Daoy (cell line): ENCODE measurements at regions not wholly inside any gene's neighbourhood (a gene's known extent, or its start where the extent isn't known, plus 50 kb on each side); places are given as distances from the start of the nearest gene placed in this dataset.
"Not testable (repeated sequence)": the region's sequence is repeated elsewhere in the genome, so short reads cannot be mapped to it uniquely, and the experiment has no call there.

Experiments
- DNase-seq: peaks from one replicate; pipeline ENCODE4 v3.0.0-alpha.2; 2015; ENCODE audit warnings: low read depth

DNA sequence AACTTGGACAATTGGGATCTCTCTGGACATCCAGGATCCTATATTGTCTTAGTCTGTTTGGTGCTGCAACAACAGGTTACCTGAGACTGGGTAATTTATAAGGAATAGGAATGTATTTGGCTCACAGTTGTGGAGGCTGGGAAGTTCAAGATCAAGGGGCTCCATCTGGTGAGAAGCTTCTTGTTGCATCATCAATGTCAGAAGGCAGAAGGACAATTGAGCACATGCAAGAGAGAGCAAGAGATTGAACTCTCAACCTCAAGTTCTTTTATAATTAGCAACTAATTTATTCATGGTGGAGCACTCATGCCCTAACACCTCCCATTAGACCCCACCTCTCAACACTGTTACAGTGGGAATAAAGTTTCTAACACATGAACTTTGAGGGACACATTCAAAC, 124.7 kb upstream of the ETV3 start:
- DNase-seq, result no peak

DNA sequence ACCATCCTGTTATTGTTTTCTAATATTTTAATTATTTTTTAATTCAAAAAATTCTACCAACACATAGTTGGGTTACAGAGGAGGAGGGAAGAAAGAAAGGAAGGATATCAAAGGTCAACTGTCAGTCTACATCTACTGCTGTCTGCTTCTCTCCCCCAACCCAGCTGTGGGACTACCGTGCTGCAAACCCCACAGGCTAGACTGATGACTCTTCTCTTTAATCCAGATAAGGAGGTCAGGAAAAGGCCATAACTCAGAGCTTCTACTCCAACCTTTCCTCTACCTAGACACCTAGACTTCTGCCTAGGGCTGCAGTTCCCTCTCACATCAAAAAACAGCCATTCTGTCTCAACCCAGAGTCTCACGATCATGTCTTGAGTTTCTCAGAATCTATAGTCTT, 124.2 kb upstream of the ETV3 start:
- no peak for DNase-seq

- not testable (repeated sequence) for DNase-seq
Observed at GRCh38 chr1:157255891-157256290, 117.7 kb upstream of the ETV3 start.

DNA sequence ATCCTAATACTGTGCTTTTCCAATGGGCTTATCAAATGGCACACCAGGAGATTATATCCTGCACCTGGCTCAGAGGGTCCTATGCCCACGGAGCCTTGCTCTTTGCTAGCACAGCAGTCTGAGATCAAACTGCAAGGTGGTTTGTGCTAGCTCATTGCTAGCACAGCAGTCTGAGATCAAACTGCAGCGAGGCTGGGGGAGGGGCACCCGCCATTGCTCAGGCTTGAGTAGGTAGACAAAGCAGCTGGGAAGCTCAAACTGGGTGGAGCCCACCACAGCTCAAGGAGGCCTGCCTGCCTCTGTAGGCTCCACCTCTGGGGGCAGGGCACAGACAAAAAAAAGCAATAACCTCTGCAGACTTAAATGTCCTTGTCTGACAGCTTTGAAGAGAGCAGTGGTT, 116.0 kb upstream of the ETV3 start:
- not testable (repeated sequence) for DNase-seq

- no peak for DNase-seq
Observed at GRCh38 chr1:157252473-157252872, 114.3 kb upstream of the ETV3 start.

GRCh38 chr1:157249739-157250138, 111.5 kb upstream of the ETV3 start:
- no peak for DNase-seq

DNA sequence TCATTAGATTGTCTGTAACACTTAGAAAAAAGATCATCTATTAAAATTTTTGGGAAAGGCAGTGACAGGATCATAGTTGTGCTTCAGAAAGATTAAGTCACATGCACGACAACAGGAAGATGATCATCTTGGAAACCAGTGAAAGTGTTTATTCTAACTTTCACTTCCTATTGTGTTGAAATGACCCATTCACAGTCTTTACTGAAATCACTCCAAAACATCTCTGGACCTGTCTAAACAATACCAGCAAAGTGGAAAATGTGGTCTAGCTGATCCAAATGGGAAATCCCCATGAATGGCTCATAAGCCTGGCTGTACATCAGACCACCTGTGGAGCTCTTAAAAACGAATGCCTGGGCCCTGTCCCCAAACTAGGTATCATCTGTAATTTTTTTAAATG, 111.1 kb upstream of the ETV3 start:
- DNase-seq, result no peak

GRCh38 chr1:157247764-157248049, 109.5 kb upstream of the ETV3 start:
- DNase-seq, result not testable (repeated sequence)

DNA sequence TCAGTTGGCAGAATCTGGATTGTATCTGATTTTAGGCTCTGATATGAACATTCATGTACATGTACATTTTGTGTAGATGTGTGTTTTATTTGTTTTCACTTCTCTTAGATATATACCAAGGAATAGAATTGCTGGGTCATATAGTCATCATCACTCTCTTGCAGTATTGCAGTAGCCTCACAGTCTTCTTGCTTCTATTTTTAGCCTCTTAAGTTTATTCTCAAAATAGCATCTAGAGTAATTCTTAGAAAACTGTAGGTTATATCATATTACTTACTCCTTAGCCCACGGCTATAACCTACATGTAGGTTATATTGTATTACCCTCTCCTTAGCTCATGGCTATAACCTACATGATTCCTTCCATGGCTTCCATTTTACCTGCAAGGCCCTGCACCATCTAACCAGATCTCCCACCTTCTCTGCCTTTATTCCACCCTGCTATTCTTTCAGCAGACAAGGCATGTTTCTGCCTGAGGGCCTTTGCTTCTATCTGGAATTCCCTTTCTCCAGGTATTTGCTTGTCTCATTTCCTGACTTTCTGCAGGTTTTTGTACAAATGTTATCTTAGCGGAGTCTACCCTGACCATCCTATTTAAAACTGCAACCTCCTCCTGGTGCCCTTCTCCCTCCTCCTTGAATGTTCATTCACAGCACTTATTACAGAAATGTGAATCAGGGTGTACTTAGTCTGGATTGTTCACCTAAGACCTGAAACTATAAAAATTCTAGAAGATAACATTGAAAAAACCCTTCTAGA, 109.0 kb upstream of the ETV3 start:
- DNase-seq, result no peak

GRCh38 chr1:157245823-157246222, 107.6 kb upstream of the ETV3 start:
- DNase-seq, result no peak

- DNase-seq, result no peak
Observed at GRCh38 chr1:157241185-157241538, 103.0 kb upstream of the ETV3 start.

GRCh38 chr1:157240495-157241184, 102.4 kb upstream of the ETV3 start:
- DNase-seq, result no peak

DNA sequence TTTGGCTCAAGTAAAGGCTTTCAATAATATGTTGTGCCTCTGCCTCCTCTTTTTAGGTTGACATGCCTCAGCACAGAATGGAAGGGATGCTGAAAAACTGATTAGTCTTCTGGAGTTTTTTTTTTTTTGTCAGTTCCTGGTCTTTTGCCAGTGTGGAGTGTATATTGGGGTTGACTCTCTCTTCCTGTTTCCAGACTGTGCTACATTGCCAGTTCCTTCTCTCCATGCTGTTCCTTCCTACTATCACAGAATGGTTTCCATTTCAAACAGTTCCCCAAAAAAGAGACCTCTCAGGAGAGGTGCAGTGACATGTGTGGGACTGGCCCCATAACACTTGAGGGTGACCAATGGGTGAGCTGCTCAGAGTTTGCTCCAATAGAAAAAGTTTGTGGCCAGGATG, 101.7 kb upstream of the ETV3 start:
- DNase-seq, result no peak

DNA sequence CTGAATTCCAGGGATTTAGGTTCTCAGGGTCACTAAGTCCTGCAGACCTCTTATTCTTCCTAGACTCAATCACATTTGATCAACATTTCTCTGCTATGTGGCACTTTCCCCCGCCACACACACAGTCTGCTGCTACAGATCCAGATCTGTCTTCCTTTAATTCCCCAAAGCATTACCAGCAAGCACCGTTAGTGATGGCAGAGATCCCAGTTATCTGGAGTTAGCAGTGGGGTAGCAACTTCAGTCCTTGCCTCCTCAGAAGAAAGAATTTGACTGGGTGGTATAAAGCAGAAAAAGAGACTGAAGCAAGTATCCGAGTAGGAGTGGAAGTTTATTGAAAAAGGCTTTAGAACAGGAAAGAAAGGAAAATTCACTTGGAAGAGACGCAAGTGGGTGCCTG, 100.4 kb upstream of the ETV3 start:
- no peak for DNase-seq

DNA sequence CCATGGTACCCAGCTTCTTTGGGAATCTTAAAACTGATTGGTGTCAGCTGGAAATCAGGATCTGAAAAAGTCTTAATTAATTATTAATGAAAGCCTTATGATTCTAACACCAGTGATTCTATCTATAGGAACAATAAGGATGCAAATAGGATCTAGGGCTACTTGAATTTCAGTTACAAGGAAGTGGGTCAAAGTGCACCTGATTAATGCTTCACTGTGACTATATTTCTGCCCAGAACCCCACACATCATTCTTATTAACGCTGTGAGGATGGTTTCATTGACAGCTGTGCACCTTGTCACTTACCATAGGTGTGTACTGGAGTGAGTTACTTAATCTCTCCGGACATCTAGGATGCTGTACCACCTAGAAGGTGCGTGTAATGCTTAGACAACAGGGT, 99.8 kb upstream of the ETV3 start:
- no peak for DNase-seq

DNA sequence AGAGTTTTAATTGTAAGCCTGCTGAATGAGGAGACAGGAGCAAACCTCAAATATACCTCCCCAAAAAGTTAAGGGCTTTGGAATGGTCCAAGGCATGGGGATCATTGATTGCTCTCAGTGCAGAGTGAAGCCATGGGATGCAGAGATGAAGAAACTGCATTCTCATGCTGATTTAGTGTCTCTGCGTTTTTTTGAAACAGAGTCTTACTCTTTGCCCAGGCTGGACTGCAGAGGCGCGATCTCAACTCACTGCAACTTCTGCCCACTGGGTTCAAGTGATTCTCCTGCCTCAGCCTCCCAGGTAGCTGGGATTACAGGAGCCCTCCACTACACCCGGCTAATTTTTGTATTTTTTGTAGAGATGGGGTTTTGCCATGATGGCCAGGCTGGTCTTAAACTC, 99.3 kb upstream of the ETV3 start:
- no peak for DNase-seq

- no peak for DNase-seq
Observed at GRCh38 chr1:157236072-157236471, 97.9 kb upstream of the ETV3 start.

- no peak for DNase-seq
Observed at GRCh38 chr1:157235307-157235706, 97.1 kb upstream of the ETV3 start.

- no peak for DNase-seq
Observed at GRCh38 chr1:157234705-157235273, 96.6 kb upstream of the ETV3 start.

GRCh38 chr1:157233131-157233530, 94.9 kb upstream of the ETV3 start:
- DNase-seq, result no peak

DNA sequence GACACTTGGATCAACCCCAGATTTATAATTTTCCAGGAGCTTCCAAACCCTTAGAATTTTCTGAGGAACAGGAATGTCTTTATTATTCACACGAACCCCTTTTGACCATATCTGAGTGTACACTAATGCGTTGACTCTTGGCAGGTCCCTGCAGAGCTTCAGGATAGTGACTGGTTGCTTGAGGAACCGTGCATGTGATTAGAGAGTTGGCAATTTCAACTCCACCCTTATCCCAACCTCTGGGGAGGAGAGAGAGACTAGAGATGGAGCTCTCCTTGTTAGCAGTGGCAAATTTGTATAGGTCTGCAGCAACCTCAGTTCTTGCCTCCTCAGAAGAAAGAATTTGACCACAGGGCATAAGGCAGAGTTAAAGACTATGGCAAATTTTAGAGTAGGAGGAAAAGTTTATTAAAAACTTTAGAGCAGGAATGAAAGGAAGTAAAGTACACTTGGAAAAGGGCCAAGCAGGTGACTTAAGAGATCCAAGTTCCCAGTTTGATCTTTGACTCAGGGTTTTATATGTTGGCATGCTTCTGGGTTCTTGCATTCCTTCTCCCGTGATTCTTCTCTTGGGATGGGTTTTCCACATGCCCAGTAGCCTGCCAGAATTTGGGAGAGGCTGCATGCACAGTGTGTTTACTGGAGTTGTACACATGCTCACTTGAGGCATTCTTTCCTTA, 93.8 kb upstream of the ETV3 start:
- no peak for DNase-seq

- no peak for DNase-seq
Observed at GRCh38 chr1:157230500-157230899, 92.3 kb upstream of the ETV3 start.

- no peak for DNase-seq
Observed at GRCh38 chr1:157227700-157228099, 89.5 kb upstream of the ETV3 start.
